GM12801 (cell line): ENCODE measurements at regions not wholly inside any gene's neighbourhood (a gene's known extent, or its start where the extent isn't known, plus 50 kb on each side); places are given as distances from the start of the nearest gene placed in this dataset.
A peak's percentile ranks its signal among the peaks of the same experiment; 100 is the strongest.

Source experiments
- CTCF ChIP-seq: IDR thresholded peaks from one replicate; pipeline ENCODE4 v1.5.1; 2011; ENCODE audit warnings: control low read depth; ENCODE audit not compliant: insufficient read length; ENCODE audit errors: extremely low read depth

DNA sequence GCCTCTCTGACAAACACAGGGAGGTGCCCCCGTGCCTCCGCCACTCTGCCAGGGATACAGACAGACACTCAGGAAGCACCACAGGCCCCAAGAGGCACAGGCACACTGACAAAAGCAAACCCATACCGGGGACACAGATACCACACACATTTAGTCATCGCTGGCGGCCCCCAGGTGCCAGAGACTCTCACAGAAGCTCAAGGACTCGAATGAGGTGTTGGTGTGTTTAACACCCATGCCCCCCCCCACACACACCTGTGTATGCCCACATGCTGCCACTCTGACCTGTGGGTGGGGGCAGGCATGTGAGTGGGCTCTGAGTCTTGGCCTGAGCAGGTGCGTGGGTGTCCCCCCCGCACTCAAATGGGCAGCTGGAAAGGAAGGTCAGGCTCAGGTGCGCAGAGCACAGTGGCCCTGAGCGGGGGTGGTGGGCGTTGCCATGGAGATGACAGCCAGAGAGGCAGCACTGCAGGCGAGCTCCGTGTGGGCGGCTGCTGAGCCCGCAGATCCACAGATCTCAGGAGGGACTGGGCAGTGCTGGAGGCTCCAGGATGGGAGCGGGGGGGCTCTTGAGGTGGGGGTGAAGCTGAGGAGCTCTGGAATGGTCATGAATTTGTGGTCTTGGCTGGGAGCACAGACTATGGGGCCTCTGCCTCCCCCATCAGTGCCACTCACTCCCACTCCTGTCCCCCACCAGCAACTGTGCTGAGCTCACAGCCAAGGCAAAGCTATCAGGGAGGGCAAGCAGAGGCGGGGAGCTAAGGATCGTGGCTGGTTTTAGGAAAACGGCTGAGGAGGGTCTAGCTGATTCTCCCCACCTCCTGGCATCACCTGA, 73.9 kb upstream of the TAF1B start:
- no peak for TF ChIP-seq CTCF

- no peak for TF ChIP-seq CTCF
Observed at GRCh38 chr2:9770006-9770307, 73.3 kb upstream of the TAF1B start.

DNA sequence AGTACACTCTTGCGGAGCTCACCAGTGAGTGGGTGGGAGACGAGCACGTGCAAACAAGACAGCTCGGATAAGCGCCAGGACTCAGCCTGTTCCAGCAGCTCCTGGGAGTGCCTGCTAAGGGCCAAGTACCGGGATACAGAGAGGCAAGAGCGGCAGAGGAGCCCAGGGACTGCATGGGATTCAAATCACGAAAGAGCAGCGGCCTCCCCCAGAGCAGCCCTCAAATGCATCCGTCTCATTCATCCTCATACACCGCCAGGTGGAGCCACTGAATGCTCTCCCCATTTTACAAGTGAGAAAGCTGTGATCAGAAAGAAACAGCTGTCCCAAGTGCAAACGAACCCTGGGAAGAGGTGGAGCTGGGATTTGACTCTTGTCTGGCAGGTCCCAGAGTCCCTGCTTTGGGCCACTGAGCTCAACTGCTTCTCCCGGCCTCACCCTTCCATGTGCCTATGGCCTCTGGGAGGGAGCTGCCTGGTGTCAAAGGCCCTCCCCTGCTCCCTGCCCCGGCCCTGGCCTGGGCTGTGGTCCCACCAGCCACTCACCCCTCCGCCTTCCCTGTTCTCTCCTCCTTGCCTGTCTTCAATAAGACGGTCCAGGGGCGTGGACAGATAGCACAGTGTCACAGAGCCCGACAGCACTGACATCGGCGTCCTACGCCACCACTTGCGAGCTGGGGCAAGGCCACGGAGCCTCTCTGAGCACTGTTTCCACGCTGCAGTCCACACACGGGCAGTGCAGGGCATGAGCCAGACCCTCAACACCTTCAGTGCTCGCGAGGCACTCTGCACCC, 72.8 kb upstream of the TAF1B start:
- TF ChIP-seq CTCF, result peak; percentile 58

- no peak for TF ChIP-seq CTCF
Observed at GRCh38 chr2:9771101-9771449, 72.2 kb upstream of the TAF1B start.

DNA sequence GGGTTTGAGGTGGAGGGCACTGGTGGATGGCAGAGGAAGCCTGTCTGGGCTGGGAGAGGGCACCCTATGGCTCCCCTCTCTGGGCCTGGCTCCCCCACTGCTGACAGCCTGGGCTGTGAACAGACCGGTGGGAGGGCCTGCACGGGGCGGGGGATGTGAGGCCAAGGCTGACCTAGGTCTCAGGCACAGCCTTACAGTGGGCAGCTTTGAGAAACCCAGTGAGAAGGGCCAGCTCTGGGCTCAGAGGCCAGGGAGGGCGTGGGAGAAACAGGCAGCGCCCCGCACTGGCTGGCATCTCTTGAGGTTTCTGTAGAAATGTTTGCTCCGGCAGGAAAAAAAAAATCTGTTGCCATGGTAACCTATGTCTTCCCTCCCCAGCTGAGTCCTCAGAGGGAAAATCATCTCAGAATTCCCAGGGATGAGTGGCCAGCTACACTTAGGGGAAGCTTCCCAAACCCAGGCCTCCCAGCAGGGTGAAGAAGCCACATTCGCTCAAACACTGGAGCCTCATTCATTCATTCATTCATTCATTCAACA, 71.7 kb upstream of the TAF1B start:
- TF ChIP-seq CTCF, result no peak

- TF ChIP-seq CTCF, result no peak
Observed at GRCh38 chr2:9772035-9772998, 71.0 kb upstream of the TAF1B start.
